NK-92 treated with Interleukin-12 subunit alpha and Interleukin-12 subunit beta, amount 100 ng/mL, for 24 hours (cell line): ENCODE measurements at regions not wholly inside any gene's neighbourhood (a gene's known extent, or its start where the extent isn't known, plus 50 kb on each side); places are given as distances from the start of the nearest gene placed in this dataset.
"Not testable (repeated sequence)": the region's sequence is repeated elsewhere in the genome, so short reads cannot be mapped to it uniquely, and the experiment has no call there.

Experiments
- DNase-seq: peaks from one replicate; lab custom pipeline; 2025; lab: John Stamatoyannopoulos, UW

- DNase-seq = no peak
These were observed 174.6 kb downstream of the ABCA8 start for GRCh38 chr17:68780596-68780995.

DNA sequence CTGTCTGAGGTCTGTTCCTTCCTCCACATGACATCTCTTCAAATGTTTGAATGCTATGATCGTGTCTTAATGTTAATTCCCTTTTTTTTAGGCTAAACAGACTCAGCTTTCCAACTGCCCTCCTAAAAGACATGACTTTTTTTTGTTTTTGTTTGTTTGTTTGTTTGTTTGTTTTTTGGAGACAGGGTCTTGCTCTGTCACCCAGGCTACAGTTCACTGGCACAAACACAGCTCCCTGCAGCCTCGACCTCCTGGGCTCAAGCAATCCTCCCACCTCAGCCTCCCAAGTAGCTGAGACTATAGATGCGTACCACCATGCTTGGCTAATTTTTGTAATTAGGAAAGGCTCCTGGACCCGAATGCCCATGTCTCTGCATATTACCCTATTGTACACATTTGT, 176.5 kb downstream of the ABCA8 start:
- no peak for DNase-seq

DNA sequence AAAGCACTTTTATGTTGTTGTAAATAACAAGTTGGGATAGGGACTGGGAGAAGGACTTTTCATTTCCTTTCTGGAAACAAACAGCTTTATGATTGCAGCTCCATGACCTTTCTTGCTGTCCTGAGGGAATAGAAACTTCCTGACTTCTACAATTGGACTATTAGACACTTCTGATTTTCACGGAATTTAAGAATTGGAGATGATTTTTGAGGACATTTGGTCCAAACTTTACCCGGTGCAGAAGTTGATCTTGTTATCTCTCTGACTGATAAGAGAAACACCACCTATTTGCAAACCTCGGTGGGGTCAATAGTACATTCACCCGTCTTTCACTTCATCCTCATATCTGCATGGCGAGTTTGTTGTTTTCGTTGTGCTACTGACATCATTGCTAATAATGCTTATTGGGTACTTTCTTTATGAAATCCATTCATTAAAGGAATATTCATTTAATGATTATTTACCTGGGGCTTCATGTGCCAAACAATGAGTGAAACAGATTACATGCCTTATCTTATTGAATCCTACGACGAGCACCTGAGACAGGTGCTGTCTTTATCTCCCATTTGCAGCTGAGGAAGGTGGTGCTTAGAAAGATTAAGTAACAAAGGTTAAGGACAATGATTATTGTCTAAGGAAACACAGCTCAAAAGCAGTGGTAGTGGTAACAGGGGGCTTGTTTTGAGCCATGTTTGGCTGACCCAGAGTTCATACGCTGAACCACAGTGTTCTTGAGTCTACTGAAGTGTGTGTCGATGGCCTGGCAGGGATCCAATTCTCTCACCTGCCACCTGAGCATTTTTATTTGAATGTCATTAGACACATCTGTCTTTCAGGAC, 176.9 kb upstream of the FAM20A start:
- DNase-seq = no peak

DNA sequence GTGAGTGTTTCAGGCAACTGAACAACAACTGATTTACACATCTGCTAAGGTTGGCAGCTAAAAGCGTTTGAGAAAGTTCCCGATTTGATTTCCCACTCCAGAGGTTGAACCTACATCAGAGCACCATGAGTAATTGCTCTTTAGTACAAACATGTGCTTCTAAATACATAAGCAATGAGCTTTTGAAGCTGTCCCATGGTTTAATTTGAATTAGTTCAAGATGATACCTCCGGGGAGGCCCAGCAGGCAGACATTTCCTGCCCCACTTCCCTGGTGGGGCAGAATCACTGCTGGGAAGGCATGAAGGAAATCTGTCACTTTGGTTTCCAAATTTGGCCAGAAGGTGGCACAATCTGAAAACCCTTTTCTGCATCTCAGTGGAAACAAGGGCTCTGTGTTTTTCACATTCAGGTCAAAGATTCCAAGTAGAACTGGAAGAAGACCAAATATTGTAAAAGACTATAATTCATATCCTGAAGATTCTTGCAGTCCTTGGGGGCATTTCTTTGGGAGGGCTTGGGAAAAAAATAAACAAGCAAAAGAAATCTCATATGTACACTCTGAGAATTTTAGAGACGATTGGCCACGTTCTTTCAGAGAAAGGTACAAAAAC, 176.2 kb upstream of the FAM20A start:
- no peak for DNase-seq

- no peak for DNase-seq
These were observed 175.3 kb upstream of the FAM20A start for GRCh38 chr17:68776451-68776850.

DNA sequence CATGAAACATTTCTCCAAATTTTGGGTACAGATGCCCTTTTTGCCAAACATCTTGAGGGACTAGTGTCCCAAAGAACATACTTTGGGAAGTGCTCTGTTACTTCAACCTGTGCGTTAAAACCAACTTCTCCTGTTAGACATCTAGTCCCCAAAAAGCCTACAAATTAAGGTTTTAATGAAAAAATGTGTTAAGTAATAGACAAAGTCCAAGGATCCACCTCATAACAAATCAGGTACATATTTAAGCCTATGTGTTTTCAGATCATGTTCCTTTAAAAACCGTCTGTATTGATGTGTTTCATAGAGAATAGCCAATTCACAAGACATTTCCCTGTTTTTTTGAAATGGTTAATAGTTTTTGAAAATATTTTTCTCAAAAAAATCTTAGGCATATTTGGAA, 174.8 kb upstream of the FAM20A start:
- no peak for DNase-seq

DNA sequence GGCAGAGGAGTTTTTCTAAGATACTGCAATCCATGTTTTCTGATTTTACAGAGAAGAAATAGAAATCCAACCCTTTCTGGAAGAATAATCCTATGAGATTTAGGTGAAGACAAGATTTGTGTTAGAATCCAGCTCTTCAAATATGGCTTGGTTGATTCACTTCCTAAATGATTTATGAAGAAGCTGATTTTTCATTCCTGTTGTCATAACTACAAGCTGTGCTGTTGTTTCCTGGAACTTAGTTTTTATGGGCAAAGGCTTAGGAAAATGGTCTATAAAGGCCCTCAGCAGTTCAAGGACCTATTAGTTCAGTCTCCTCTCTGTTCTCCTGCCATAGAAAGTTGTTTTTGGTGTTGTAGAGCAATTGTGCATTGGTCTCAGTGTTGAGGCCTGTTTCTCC, 174.2 kb upstream of the FAM20A start:
- DNase-seq = no peak

DNA sequence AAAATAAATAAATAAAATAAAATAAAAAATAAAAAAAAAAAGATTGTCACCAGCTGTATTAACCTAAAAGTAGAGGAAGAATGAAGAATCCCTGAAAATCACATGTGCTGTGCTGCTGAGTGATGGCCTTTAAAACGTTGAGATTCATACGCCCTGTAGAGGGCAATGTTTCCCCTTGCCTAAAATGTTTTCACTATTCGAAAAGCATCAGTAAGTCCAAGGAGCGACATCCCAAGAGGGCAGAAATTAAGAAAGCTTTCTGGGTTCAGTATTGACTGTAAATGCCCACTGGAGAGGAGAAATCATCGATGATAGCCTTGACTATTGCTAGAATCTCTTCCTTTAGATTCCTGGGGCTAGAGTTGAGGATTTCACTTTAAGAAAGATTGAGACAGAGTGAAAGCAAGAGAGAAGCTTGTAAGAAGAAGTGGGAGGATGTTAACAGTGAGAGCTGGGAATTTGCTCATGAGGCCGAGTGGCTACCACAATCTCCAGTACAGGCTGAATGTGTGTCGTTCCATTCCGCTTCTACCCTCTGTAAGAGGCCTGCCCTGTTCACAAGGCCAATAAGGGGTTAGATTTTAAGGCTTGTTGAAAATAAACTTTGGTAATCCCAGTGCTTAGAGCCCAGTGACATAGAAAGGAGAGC, 170.8 kb upstream of the FAM20A start:
- DNase-seq = no peak

DNA sequence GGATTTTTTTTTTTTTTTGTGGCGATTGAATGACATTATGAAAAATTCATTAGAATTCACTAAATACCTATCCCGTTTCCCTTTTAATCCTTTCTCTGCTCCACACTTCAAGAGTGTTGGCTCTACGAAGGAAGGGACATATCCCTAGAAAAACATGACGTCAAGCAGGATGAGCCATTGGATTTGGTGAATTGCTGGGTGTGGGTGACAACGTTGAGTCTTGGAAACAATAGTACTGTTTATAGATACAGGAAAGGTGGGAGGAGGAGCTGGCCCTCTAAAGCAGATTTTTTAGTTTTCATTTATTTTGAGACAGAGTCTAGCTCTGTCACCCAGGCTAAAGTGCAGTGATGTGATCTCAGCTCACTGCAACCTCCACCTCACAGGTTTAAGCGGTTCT, 167.6 kb upstream of the FAM20A start:
- no peak for DNase-seq

DNA sequence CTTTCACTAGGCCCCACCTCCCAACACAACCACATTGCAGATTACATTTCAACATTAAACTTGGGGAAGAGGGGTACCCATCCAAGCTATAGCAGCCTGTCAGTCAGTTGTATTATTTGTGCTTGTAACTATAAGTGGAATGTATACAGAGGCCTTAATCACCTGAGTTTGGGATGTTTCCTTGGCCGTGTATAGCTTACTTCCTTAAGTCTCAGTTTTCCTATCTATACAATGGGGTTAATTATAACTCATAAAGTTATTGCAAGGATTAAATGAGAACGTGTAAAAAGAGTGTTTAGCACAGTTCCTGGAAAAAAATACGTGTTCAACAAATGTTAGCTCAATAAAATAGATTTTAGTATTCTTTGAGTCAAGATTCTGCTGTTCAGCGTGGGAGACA, 165.5 kb upstream of the FAM20A start:
- DNase-seq = no peak

DNA sequence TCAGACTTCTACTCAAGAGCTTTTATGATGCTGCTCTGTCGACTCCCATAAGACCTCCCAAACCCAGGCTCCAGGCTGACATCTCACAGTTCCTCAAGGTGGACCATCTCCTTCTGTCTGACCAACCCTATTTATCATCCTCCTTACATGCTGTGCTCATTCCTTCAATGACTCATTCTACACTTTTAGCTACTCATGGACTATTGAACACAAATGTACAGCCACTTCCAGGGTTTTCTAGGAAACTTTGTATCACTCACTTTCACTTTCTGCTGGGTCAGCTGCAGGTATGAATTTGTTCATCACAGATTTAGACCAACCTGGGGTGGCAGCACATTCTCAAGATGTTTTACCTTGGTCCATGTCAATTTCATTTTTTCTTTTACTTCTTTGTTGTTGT, 162.4 kb upstream of the FAM20A start:
- no peak for DNase-seq

DNA sequence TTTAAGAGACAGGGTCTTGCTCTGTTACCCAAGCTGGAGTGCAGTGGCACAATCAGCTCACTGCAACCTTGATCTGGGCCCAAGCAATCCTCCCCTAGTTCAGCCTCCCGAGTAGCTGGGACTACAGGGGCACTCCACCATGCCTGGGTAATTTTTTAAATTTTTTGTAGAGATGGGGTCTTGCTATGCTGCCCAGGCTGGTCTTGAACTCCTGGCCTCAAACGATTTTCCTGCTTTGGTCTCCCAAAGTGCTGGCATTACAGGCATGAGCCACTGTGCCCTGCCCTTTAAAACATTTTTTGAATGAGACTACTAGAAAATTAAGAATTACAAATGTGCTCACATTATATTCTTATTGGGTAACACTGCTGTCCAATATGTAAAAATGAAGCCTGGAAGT, 161.7 kb upstream of the FAM20A start:
- no peak for DNase-seq

DNA sequence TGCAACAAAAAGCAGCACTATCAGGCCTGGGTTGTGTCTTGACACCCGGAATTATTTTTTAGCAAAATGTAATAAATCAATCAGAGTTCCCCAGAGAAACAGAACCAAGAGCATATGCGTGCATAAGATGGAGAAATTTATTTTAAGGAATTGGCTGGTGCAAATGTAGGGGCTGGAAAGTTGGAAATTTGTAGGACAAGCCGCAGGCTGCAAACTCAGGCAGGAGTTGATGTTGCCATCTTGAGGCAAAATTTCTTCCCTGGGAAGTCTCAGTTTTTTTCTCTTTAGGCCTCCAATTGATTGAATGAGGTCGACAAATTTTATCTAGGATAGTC, 158.9 kb upstream of the FAM20A start:
- no peak for DNase-seq

- DNase-seq = peak; percentile 66
These were observed 158.4 kb upstream of the FAM20A start for GRCh38 chr17:68759343-68760140.

GRCh38 chr17:68759002-68759342, 157.8 kb upstream of the FAM20A start:
- DNase-seq = no peak

DNA sequence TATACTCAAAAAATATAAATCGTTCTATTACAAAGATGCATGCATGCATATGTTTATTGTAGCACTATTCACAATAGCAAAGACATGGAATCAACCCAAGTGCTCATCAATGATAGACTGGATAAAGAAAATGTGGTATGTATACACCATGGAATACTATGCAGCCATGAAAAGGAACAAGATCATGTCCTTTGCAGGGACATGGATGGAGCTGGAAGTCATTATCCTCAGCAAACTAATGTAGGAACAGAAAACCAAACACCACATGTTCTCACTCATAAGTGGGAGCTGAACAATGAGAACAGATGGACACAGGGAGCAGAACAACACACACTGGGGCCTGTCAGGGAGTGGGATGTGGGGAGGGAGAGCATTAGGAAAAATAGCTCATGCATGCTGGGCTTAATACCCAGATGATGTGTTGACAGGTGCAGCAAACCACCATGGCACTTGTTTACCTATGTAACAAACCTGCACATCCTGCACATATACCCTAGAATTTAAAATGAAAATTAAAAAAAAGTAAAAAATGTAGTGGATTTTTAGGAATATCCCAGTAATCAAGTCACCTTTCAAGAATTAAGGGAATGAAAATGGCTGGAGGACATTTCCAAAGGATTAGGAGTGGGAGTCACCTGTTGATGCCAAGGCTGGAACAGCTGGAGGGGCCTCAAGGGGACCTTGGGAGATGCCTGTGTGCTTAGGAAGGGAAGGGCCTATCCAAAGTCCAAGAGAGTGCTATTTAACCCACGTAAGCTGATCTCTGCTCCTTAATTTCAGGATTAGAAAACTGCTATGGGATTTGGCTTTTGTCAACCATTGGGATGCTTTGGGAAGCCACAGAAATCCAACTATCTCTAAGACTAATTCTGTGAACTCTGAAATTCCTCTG, 156.9 kb upstream of the FAM20A start:
- not testable (repeated sequence) for DNase-seq

GRCh38 chr17:68753985-68754769, 153.0 kb upstream of the FAM20A start:
- no peak for DNase-seq

DNA sequence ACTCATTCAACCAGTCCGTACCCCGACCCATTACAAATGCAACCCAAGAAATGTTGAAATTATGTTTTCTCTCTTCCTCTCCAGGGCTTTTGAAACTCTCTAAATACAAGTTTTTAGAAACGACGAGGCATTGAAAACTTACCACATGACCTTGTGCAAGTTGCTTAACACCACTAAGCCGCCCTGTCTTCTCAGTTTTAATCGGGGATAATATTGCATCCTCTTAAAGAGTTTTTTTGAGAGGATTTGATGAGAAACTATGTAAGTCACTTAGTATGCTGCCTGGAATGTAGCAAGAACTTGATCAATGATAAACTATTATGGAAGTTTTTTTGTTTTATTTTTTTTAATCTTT, 149.0 kb upstream of the FAM20A start:
- DNase-seq = no peak

DNA sequence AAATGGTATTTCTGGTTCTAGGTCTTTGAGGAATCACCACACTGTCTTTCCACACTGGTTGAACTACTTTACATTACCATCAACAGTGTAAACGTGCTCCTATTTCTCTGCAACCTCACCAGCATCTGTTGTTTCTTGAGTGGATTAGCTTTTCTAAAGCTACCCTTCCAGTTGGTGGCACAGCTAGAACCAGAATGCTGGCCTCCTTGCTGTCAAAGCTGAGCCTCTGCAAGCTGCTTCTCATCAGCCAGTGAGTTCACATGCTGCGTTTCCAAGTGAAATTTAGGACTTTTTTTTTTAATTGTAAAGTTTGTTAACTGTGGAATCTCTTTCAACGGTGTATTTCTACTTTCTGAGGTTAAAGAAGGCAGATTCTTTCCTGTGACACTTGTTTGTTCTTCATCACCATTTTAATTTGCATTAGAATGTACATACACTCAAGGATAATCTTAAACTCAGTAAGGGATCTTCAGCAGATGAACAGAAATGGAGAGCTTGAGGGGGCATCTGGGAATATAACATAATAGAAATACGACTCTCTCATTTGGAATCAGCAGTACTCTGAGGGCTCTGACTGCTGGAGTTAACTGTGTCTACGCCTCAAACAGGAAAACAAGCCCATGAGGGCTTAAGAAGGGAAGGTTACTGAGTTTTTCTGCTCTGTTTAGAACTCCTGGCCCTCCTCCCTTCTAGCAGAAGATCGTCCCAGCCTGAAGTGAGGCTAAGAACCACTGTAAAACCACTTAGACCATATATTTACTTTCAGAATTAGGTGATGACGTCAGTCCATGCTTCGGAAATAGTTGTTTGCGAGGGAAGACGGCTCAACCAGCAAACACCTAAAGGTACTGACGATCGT, 148.4 kb upstream of the FAM20A start:
- no peak for DNase-seq

- no peak for DNase-seq
These were observed 147.2 kb upstream of the FAM20A start for GRCh38 chr17:68748381-68748780.
